ENCODE measurements at regions not wholly inside any gene's neighbourhood (a gene's known extent, or its start where the extent isn't known, plus 50 kb on each side); places are given as distances from the start of the nearest gene placed in this dataset.

GRCh38 chr10:61828788-61829187, 72.7 kb upstream of the ARID5B start (continued):
- TF ChIP-seq HDAC2 (IDR thresholded peaks at IDR 0.05; ENCODE audit: borderline replicate concordance in 1 of 2, low read depth in 2 of 2, low read length in 2 of 2) (no peak), SP2 (IDR thresholded peaks at IDR 0.05; ENCODE audit: low read length) (no peak), NANOG (IDR thresholded peaks at IDR 0.05; ENCODE audit: insufficient read depth, low read depth, low read length, poor library complexity, severe bottlenecking) (no peak), SRF (IDR thresholded peaks at IDR 0.05; ENCODE audit: low read depth, low read length) (no peak), TAF7 (optimal IDR thresholded peaks at IDR 0.05; ENCODE audit: borderline replicate concordance, low read depth, low read length) (no peak), POU5F1 (IDR thresholded peaks at IDR 0.05; ENCODE audit: low read depth, low read length) (no peak), GTF2F1 (IDR thresholded peaks at IDR 0.05; ENCODE audit: borderline replicate concordance, low read depth, low read length) (no peak), BRCA1 (IDR thresholded peaks at IDR 0.05; ENCODE audit: low read depth, low read length) (no peak), CHD7 (IDR thresholded peaks at IDR 0.05; ENCODE audit: insufficient replicate concordance, low read length) (no peak)
